AML-193 (cell line): ENCODE measurements at regions not wholly inside any gene's neighbourhood (a gene's known extent, or its start where the extent isn't known, plus 50 kb on each side); places are given as distances from the start of the nearest gene placed in this dataset.
"Not testable (repeated sequence)": the region's sequence is repeated elsewhere in the genome, so short reads cannot be mapped to it uniquely, and the experiment has no call there.

Experiments used
- DNase-seq, 2 experiments: peaks; one replicate each; lab custom pipeline; 2025; lab: John Stamatoyannopoulos, UW

DNA sequence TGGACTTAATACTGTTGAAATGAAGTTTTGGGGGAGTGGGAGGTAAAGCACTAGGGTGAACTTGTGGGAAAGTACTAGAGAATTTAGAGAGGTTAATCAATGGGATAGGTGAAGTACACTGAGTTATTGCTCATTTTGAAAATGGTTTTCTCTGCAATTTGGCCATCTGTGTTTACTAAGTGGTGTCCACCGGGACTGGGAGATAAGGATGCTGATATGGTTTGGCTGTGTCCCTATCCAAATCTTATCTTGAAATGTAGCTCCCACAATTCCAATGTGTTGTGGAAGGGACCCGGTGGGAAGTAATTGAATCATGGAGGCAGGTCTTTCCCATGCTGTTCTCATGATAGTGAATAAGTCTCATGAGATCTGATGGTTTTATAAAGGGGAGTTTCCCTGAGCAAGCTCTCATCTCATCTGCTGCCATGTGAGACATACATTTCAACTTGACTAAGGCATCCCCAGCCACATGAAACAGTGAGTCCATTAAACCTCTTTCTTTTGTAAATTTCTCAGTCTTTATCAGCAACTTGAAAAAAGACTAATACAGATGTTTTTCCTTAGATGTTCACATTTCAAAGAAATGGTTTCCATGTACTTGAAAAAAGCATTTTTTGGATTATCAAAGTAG is 1569.4 kb upstream of the PRR20A start:
- DNase-seq, result no peak

DNA sequence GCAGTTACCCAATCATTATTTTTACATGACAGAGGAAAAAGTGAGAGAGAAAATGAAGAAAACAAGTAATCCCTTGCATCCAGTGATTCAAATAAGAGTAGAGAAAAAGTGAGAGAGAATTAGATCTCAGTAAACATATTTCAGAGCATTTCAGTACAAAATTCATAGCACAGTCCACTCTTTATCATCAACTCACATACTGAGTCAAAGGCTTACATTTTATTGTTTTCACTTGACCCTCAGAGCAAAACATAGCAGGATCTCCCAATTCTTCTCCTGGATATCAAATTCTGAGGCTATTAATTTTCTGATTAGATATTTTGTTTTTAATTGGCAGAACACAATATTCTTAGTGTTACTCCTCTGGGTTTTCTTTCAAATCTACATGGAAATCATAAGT is 1568.3 kb upstream of the PRR20A start:
- no peak for DNase-seq

DNA sequence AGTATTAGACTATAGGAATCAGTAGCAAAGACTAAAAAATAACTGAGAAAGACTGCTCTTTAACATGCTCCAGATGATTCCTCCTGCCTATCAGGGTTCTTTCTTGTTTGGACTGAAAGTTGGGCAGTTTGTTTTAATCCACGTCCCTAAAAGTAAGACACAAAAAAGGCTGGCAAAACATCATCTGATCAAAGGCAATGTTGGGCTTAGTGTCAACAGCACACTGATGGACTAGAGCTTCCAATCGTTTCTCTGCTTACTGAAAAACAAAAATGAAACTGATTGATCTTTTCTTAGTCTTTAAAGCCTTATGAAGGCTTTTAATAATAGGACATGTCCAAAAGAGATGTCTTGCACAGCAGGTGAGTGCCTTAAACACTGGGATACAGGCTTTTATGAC is 1567.9 kb upstream of the PRR20A start:
- no peak for DNase-seq

DNA sequence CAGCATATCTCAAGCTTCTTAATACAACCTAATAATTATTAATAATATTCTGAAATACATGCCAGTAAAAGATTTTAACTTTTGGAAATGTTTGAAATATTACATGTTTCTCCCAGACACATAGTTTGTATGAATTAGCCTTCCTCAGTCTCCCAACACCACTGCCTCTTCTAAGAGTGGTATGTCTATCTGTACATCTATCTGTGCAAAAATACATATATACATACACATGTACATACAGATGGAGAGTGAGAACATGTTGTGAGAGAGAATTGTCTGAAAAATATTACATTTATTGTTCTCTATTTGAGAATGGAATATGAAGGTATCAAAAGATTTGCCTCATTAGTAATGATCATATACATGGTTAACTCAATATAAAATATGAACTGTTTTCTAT is 1567.2 kb upstream of the PRR20A start:
- DNase-seq, result no peak

DNA sequence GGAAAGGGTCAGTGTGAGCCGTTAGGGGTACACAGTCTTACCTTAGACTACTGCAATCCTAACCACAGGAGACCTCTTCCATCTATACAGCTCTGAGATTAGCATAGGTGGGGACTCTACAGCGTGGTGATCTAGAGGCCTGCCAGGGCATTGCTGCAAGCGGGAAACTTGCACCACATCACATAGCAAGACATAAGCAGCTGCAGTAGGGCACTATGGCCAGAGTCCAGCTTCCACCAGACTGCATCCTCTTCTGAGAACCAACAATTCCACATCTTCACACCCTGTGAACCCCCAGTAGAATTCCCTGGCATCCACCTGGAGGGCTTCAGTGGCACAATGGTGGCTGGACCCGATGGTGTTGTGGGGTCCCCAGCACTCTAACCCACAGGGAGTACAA is 1564.3 kb upstream of the PRR20A start:
- no peak for DNase-seq

DNA sequence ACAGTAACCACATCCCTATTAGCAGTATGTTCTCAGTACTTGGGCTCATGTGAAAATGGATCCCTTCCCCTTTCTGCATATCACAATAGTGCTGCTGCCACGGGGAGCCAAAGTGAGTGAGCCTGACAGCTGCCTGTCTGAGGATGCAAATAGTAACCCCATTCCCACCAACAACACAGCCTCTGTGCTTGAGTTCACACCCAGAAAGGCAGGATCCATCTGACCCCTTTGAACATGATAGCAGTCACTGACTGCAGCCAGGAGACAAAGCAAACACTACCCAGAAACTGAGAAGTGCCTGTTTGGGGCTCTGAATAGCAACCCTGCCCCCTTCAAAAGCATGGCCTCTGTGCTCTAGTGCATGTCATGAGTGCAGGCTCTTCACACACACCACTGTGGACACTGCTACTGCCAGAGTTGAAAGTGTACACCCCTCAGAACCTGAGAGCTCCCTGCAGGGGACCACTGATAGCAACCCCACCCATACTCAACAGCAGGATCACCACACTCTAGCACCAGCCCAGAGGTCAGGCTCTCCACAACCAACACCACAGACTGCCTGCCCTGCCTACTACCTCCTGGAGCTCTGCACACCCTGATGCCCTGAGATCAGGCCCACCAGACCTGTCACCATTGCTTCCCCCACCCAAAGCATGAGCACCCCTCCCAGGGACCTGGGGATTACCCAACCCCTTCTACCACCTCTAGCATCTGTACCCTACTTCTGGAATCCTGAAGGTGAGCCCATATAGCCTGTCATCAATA is 1563.5 kb upstream of the PRR20A start:
- no peak for DNase-seq

DNA sequence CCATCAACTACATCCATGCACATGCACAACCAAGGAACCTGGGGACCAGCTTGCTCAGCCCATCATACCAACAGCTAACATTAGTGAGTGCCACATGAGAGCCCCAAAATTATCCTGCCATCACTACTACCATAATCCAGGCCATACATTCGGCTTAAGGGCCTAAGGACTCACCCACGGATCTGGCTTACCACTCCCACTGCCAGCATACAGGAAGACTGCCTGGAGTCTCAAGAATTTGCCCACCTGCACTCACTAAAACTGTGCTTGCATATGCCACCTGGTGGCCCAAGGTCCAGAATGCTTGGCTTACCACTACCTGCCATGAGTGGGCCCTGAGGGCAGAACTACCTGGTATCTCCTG is 1562.9 kb upstream of the PRR20A start:
- no peak for DNase-seq

DNA sequence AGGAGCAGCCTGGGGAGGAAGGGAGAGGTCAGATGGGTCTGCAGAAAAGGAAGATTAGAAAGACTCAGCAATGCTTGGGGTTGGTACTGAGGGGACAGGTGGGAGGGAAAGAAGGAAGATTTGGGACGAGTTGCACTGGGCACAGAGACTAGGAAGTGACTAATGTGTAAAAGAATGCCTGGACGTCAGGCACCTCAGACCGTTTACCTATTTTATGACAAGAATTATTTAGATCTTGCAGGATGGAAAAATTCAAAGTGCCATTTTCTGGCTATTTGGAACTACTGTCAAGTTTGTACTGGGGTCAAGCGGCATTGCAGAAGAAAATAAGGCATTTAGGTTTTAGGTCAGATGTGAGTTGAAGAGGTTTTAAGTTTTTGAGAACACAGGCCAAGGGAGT is 1558.4 kb upstream of the PRR20A start:
- DNase-seq, result not testable (repeated sequence)

DNA sequence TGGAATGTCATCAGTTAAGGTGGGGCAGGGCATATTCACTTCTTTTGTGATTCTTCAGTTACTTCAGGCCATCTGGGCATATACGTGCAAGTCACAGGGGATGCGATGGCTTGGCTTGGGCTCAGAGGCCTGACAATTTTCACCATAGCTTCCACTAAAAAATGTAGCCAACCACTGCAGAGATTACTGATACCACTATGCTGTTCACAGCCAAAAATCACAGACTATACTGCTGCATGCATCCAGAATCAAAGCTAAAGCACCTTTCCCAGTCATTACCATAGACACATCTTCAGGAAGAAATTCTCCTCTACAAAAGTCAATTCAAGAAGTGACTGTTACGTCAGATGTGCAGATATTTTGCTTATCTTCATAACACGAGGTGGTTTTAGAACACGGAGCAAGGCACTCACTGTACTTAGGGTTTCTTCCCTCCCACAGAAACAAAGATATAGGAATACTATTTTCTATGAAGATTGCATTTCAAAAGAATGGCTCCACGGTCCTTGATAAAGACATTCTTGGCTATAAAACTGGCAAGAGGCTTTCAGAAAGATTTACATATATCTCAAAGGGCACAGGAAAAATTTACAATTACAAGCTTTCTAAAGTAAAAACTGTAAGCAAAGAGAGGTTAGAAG is 1556.6 kb upstream of the PRR20A start:
- no peak for DNase-seq

DNA sequence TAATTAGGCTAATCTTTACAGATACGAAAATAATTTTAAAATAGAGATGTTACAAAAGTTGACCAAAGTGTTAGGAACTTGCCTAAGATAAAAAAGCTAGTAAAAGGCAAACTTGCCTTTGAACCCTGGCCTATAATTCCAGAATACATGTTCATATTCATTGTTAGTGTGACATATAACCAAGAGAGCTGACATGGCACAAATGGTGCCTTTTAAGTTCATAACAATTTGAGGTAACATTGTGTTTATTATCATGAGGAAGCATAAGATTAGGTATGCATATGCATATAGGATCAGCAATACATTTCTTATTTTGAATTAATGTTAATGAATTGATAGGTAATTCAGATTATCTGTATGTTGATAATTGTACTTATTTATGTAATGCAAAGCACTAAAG is 1537.9 kb upstream of the PRR20A start:
- DNase-seq, result no peak

DNA sequence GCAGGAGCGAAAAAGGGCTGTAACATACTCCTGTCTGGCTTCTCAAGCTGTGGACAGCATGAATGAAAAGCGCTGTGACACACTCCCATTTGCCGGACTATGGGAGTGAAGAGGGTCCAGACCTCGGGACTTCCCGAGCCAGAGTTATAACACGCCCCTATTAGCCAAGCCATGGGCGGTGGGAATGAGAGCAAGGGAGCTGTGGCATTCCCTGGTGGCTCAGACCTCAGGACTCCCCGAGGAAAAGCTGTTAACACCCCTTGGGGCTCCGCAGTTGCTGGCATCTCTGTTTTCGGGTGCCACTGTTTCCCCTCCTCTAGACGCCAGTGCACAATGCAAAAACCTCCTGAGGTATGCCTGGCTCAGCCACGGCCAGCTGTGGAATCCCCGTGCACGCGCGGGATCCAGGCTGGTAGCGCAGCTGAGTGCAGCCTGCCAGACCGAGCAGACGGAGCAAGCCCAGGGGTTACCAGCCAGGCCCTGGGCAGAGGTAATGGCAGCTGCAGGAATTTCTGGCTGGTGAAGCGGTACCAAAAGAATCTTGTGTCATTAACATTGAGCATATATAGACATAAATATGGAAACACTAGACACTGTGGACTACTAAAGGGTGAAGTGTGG is 1534.6 kb upstream of the PRR20A start:
- no peak for DNase-seq

DNA sequence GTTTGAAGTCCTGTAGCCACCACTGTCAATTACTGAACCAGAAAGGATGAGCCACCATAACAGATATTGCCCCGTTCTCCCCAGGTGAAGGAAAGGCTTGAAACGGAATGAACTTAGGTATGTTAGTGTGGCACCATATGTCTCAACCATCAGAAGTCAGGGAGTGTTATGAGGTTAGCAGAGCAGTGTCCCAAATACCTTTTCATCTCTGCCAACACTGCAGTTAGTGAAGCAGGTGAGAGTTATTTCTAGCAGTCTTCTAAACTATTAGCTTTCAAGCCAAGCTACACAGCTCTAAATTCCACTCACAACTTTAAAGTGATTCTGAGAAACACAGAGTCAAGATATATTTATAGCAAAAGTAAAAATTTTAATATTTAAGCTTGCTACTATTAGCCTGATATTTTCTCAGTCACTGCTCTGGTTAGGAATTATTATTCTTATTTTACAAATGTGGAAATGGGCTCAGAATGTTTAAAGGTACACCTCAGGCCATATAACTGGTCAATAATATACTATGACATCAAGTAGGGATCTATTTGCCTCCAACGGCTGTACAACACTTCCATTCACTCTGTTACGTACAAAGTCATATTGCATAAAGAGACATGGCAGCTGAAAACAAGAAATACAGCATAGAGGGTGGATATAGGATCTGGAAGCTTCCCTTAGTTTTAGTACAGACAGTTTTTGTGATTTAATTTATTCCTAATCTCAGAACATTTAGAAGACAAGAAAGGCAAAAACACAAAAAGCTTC is 1527.1 kb upstream of the PRR20A start:
- DNase-seq, result no peak

DNA sequence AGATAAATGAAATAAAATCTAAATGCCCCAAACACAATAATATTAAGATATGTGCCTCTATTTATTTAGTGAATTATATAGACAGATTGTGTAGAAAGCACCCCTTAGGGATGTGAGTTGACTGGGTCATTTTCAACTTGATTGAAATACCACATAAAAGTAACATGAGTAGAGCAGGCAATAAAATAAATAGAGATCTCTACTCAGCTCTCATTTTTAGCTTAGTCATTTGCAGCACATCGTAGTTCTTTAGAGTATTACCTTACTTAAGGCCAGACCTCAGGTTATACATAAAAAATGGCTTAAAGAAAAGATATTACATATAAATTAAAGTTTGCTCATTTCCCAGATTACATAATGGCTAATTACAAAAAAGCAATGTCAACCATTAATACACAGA is 1525.6 kb upstream of the PRR20A start:
- no peak for DNase-seq

DNA sequence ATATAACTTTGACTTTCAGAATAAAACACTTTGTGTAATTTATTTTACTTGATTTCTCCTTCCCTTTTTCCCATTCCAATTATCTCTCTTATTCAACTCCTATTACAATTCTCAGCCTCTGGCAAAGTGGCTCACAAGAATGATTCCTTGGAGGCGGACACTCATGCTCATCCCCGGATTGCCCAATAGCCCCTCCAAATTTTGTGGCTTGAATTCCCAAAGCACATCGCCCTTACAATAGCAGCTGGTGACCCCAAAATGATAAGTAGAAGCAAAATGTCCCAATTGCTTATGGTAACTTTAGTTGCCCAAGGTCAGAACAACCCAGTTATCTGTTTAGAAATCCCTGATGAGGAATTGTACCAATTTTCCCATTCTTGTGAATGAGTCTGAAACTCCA is 1523.5 kb upstream of the PRR20A start:
- DNase-seq, result no peak

DNA sequence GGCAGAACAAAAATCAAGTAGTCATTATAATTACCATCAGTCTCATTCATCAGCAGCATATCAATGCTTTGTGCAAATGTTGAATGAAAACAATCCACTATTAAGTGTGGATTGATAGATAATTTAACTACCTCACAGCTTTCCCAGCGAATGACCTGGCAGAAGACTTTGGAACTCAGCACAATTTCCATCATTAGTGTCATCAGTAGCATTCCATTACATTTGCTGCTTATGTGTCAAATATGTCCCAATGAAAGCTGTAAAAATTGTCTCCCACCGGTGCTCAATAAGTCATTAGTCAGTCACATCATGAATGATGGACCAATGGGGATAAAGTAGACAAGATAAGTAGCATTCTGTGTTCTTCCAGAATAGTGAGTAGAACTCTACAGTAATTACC is 1513.5 kb upstream of the PRR20A start:
- DNase-seq, result no peak

DNA sequence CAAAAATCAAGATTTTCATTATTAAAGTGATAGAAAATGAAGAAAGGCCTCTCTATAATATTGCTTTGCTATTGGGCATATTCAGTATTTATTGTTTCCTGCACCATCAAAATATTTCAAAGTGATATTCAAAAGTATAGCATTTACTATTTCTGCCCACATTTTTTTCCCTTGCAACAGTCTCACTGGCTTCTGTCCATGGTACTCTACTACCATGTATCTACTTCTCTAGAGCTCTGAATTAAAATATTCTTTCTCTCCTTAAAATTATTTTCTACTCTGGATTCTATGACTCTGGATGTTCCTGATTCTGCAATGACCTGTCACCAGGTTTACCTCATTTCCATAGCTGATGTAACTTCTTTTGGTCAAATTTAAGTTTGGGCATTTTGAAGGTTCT is 1508.3 kb upstream of the PRR20A start:
- no peak for DNase-seq

DNA sequence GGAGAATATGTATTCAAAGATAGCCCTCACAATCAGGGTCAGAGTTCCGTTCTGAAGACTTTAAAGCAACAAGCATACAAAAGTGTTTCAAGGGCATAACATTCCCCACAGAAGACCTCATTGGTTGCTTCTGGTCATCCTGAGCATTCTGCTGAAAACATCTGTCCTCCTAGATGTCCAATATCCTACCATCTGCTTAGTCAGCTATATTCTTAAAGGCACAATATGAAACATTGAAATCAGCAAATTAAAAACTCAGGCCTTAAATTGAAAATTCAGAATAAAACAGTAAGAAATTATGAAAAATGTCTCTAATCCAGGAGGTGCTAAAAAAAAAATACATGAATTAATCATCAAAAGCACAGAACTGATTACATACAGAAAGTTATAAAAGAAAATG is 1491.2 kb upstream of the PRR20A start:
- DNase-seq, result no peak

DNA sequence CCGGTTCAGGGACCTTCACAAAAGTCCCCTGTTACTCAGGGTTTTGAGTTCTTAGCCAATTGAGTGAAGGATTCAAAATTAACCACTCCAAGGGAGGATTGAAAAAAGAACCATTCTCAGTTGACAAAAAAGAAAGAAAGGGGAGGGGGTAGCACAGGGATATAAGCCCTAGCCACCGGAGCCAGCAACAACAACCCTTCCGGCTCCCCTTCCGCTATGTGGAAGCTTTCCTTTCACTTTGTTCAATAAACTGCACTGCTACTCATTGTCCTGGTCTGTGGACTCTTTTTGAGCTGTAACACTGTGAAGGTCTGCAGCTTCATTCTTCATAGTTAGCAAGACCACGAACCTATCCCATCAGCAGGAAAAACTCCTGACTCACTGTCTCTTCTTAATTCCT is 1488.1 kb upstream of the PRR20A start:
- no peak for DNase-seq

DNA sequence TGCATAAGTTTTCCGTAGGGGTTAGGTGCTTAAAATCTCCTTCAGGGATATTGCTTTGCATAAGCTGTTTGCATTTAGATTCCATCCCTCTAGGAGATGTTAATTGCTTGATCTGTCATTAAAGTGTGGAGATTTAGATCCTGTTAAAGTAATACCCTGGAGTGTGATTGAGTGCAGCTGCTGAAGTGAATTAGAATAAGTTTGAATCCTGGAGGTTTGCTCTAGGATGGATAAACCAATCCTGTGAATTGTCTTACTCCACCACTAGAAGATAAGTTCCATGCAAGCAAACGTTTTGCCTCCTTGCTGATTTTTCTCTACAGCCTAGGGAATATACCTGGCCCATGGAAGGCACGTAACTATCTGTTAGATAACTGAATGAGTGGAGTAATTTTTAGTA is 1487.2 kb upstream of the PRR20A start:
- DNase-seq, result no peak

DNA sequence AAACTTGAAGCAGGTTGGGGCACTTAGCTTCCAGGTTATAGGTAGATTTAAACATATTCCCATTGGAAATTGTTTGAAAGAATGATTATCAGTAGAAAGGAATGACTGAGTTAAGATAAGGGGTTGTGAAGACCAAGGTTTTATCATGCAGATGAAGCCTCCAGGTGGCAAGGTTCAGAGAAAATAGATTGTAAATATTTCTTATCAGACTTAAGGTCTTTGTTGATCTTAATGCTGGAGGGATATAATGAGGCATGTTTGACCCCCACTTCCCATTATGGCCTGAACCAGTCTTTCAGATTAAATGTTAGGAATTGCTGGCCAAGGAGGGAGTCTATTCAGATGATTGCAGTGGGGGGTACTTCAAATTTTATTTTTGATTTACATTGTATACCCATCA is 1486.5 kb upstream of the PRR20A start:
- no peak for DNase-seq

DNA sequence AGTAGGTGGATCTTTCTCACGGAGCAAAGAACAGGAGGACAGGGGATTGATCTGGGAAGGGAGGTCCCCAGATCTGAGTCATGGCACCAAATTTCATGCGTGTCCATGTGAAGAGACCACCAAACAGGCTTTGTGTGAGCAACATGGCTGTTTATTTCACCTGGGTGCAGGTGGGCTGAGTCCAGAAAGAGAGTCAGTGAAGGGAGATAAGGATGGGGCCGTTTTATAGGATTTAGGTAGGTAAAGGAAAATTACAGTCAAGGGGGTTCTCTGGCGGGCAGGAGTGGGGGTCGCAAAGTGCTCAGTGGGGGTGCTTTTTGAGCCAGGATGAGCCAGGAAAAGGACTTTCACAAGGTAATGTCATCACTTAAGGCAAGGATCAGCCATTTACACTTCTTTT is 1480.5 kb upstream of the PRR20A start:
- not testable (repeated sequence) for DNase-seq

DNA sequence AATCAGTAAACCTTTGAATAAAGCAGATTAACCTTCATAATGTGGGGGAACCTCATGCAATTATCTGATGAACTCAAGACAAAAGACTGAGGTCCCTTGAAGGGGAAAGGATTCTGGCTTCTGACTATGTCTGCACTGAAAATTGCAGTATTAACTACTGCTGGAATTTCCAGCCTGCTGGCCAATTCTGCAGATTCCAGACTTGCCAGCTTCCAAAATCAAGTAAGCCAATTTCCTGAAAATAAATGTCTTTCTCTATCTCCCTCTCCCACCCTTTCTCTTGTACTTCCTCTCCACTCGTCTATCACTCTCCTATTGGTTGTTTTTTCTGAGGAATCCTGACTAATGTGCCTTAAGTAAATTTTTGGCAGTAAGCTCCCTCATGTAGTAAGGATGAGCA is 1479.9 kb upstream of the PRR20A start:
- DNase-seq, result no peak
